ENCODE measurements at regions not wholly inside any gene's neighbourhood (a gene's known extent, or its start where the extent isn't known, plus 50 kb on each side); places are given as distances from the start of the nearest gene placed in this dataset.

- TF ChIP-seq CTCF (conservative IDR thresholded peaks at IDR 0.05), result peak; percentile 38; the same call in 2 of the 3 replicates
- no peak overlapping the region for H2AK5ac ChIP-seq (ENCODE audit: insufficient read length, low read length)
- H3K4ac ChIP-seq (ENCODE audit: low read depth, low read length), result no peak overlapping the region
- H3K79me1 ChIP-seq (ENCODE audit: insufficient read depth, low read depth, low read length, poor library complexity, severe bottlenecking), result no peaks in the 10 kb centered on the region
- H3K4me1 ChIP-seq (ENCODE audit: insufficient read depth, low read length), result no peaks in the 10 kb centered on the region
- no peaks in the 10 kb centered on the region; the same call in 1 of the 2 replicates for H3K27me3 ChIP-seq (ENCODE audit: insufficient read depth, low read length)
- DNase-seq, result no peak
- no peaks in the 10 kb centered on the region for H4K20me1 ChIP-seq (ENCODE audit: control insufficient read depth, insufficient read depth, insufficient read length)
- WGBS (ENCODE audit: extremely low coverage, insufficient read length, low lambda C conversion rate), result no CpG with 5 or more reads among the region's 3 CpGs
- H3K36me3 Mint-ChIP-seq (ENCODE audit: insufficient read depth in 1 of 3, low read depth in 3 of 3), result no peaks in the 10 kb centered on the region
- no peak overlapping the region for H4K5ac ChIP-seq (ENCODE audit: insufficient read length, low read depth, low read length)
- H3K9ac ChIP-seq (ENCODE audit: extremely low read depth, insufficient read length, low read length), result no peak overlapping the region
- H2BK15ac ChIP-seq (ENCODE audit: low read depth, low read length), result no peak overlapping the region
- H2BK5ac ChIP-seq (ENCODE audit: insufficient read length, low read length), result no peak overlapping the region
- no peak overlapping the region for H3K56ac ChIP-seq (ENCODE audit: insufficient read length, low read depth, low read length)
- no peak overlapping the region for H3T11ph ChIP-seq (ENCODE audit: low read length)
- H3K14ac ChIP-seq (ENCODE audit: insufficient read depth, low read length), result no peak overlapping the region
- no peak overlapping the region for H3K27ac Mint-ChIP-seq
- no peak overlapping the region for H2BK20ac ChIP-seq (ENCODE audit: low read depth, low read length, poor library complexity, severe bottlenecking)
- H2BK120ac ChIP-seq (ENCODE audit: low read depth, low read length, poor library complexity, severe bottlenecking), result no peak overlapping the region
- H3K9me3 ChIP-seq (ENCODE audit: control insufficient read depth, low read depth, low read length), result no peaks in the 10 kb centered on the region
- no peak overlapping the region for H4K8ac ChIP-seq (replicated peaks; ENCODE audit: insufficient read length, low read depth, low read length)
- no peak overlapping the region for H3K4me2 ChIP-seq (ENCODE audit: insufficient read depth, insufficient read length, low read length)
- H2AFZ ChIP-seq (ENCODE audit: low read length), result no peak overlapping the region
- H3K18ac ChIP-seq (ENCODE audit: insufficient read length, low read depth, low read length), result no peak overlapping the region
- no peak overlapping the region for H2BK12ac ChIP-seq (ENCODE audit: insufficient read length, low read depth, low read length)
- no peak overlapping the region for H4K91ac ChIP-seq (ENCODE audit: insufficient read length, low read depth, low read length)
- no peaks in the 10 kb centered on the region for H3K79me2 ChIP-seq (ENCODE audit: insufficient read depth, low read length)
- H3K4me3 Mint-ChIP-seq, result no peak overlapping the region
- no peak overlapping the region for H3K27ac ChIP-seq (ENCODE audit: insufficient read length, low read depth, low read length)
- no peaks in the 10 kb centered on the region for H3K23me2 ChIP-seq (ENCODE audit: insufficient read length, low read depth, low read length, poor library complexity, severe bottlenecking)
- H3K23ac ChIP-seq (ENCODE audit: insufficient read length, low read depth, low read length), result no peak overlapping the region
- peaks cover 0 to 4% of the 10 kb centered on the region in 2 experiments; a peak in 1 of 4 replicates for H3K4me1 Mint-ChIP-seq
- H3K9me3 Mint-ChIP-seq, result peaks cover 0 to 3% of the 10 kb centered on the region in 2 experiments; a peak in 1 of 5 replicates
- H3K27me3 Mint-ChIP-seq (ENCODE audit: low read depth), result peaks cover 28% of the 10 kb centered on the region
Observed at GRCh38 chr22:26975865-26976264, 318.5 kb downstream of the MIAT start.
